NCI-H1417 treated with DMSO at 0.1 percent for 48 hours (cell line): ENCODE measurements at regions not wholly inside any gene's neighbourhood (a gene's known extent, or its start where the extent isn't known, plus 50 kb on each side); places are given as distances from the start of the nearest gene placed in this dataset.
"Not testable (repeated sequence)": the region's sequence is repeated elsewhere in the genome, so short reads cannot be mapped to it uniquely, and the experiment has no call there.

Experiments used
- DNase-seq: peaks from one replicate; lab custom pipeline; 2025; lab: John Stamatoyannopoulos, UW

- no peak for DNase-seq
Measured at GRCh38 chr4:164210377-164210776, 543.6 kb upstream of the SMIM31 start.

- DNase-seq, result no peak
Measured at GRCh38 chr4:164212134-164212533, 541.8 kb upstream of the SMIM31 start.

- no peak for DNase-seq
Measured at GRCh38 chr4:164212714-164213113, 541.2 kb upstream of the SMIM31 start.

GRCh38 chr4:164215113-164215741 lies 538.7 kb upstream of the SMIM31 start:
- no peak for DNase-seq

GRCh38 chr4:164221631-164222030 lies 532.3 kb upstream of the SMIM31 start:
- no peak for DNase-seq

- no peak for DNase-seq
Measured at GRCh38 chr4:164224871-164225270, 529.1 kb upstream of the SMIM31 start.

GRCh38 chr4:164229255-164229654 lies 524.7 kb upstream of the SMIM31 start:
- no peak for DNase-seq

GRCh38 chr4:164239433-164239832 lies 514.5 kb upstream of the SMIM31 start:
- no peak for DNase-seq

GRCh38 chr4:164239976-164240375 lies 514.0 kb upstream of the SMIM31 start:
- no peak for DNase-seq

- no peak for DNase-seq
Measured at GRCh38 chr4:164251257-164251656, 502.7 kb upstream of the SMIM31 start.

- DNase-seq, result no peak
Measured at GRCh38 chr4:164252286-164252685, 501.6 kb upstream of the SMIM31 start.

DNA sequence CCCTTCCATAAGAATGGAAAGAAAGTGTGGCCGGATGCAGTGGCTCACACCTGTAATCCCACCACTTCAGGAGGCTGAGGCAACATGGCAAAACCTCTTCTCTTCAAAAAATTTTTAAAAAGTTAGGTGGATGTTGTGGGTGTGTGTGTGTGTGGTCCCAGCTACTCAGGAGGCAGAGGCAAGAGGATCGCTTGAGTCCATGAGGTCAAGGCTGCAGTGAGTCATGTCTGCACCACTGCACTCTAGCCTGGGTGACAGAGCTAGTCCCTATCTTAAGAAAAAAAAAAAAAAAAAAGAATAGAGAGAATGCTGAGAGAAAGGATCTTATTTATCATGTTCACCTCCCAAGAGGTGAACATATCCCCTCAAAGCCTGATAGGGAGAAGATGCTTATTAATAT lies 492.1 kb upstream of the SMIM31 start:
- no peak for DNase-seq

DNA sequence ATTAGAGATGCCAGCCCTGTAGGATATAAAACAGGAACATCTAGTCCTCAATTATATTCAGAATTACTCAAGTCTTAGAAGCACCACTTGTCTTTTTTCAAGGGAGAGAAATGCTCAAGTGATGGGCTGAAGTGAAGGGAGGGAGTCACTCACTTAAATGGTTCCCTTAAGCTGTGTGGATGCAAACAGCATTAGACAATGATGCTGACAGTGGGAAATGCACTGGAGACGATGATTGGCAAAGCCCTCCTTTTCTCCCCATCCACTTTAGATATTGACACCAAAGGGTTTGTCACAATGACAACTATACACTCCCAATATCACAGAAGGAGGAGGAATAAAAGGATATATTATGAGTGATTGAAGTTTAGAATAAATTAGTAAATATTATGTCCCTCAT lies 491.4 kb upstream of the SMIM31 start:
- DNase-seq, result not testable (repeated sequence)

GRCh38 chr4:164277414-164277813 lies 476.5 kb upstream of the SMIM31 start:
- DNase-seq, result not testable (repeated sequence)

- DNase-seq, result no peak
Measured at GRCh38 chr4:164287173-164287572, 466.8 kb upstream of the SMIM31 start.

- no peak for DNase-seq
Measured at GRCh38 chr4:164288578-164288977, 465.4 kb upstream of the SMIM31 start.

GRCh38 chr4:164293203-164293602 lies 460.7 kb upstream of the SMIM31 start:
- no peak for DNase-seq

GRCh38 chr4:164293743-164294142 lies 460.2 kb upstream of the SMIM31 start:
- DNase-seq, result no peak

DNA sequence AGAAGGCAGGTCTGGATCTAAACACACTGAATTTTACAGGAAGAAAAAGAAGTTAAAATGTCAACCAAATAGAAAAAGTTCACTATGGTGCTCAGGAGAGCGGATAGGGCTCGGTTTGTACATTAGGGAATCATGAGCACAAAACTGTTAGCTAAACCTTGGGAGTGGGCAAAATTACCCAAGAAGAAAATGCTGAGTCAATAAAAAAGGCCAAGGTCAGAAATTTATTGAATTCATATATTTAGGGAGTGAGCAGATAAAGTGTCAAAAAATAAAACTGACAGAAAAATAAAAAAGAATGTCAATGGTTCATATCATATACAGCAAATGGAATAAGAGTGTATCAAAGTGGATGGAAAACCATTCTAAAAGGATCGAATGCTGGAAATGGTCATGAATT lies 452.5 kb upstream of the SMIM31 start:
- no peak for DNase-seq

GRCh38 chr4:164304101-164304639 lies 449.8 kb upstream of the SMIM31 start:
- no peak for DNase-seq

- no peak for DNase-seq
Measured at GRCh38 chr4:164304861-164305260, 449.1 kb upstream of the SMIM31 start.

DNA sequence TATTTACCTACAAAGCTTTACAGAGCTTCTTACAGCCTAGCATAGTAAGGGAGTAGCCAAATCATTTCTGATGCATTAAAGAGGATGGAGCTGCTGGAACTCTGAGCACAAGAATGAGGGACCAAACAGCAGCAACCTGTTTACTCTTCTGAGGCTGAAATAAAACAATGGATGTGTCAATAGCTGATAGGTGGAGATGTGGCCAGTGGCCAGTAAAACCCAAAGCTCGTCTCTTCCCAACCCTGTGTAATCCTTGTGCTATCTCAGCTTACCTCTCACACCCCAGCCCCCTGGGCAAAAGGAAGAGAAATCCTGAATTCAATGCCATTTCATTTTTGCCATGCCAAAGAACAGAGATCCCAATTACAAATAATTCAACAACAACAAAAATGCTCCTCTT lies 446.7 kb upstream of the SMIM31 start:
- DNase-seq, result no peak

GRCh38 chr4:164312671-164313070 lies 441.3 kb upstream of the SMIM31 start:
- DNase-seq, result no peak

DNA sequence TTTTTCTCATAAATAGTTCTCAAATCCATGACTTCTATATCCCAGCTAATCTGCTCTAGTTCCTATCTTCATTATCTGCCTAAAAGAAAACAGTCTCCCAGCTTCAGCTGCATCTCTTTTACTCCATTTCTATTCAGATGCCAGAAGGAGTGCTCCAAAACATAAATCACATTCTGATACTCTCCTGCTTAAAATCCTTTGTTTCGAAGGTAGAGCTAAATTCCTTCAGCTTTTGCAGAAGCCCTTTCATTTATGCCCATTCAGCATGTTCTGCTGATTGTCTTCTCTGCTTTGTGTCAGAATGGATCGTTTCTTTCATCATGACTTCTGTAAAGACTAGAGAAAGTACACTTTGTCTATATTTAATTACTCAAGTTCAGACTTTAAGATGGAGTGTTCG lies 440.1 kb upstream of the SMIM31 start:
- DNase-seq, result no peak
